ENCODE measurements at regions not wholly inside any gene's neighbourhood (a gene's known extent, or its start where the extent isn't known, plus 50 kb on each side); places are given as distances from the start of the nearest gene placed in this dataset.

DNA sequence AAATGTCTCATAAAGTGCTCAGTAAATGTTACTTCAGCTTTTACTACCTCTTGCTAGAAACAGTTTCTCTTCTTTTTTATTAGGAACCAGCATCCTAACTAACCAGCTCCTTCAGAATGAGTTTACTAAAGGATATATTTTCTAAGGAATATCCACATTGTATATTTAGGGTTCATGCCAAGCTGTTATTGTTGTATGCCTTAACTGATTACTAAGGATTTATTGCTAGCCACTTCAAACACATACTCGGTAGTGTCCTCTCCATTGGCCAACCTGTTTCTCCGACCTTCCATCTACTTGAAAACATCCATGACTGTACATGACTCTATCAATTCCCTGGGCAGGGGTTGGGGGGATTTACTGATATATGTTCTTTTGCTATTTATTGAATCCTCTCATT lies 906.3 kb upstream of the SORCS1 start:
- Histone ChIP-seq H3K27me3 (replicated peaks in 1 of 4; ENCODE audit: control extremely low read depth in 1 of 4, control insufficient read depth in 3 of 4, insufficient read depth in 4 of 4, low read length in 3 of 4) (no peaks in the 10 kb centered on the region), H3K79me2 (ENCODE audit: control insufficient read depth, insufficient read depth, low read length) (no peaks in the 10 kb centered on the region), H3K36me3 (replicated peaks in 1 of 2; ENCODE audit: control extremely low read depth in 1 of 2, control insufficient read depth in 1 of 2, extremely low read depth in 1 of 2, insufficient read depth in 2 of 2, low read length in 1 of 2) (no peaks in the 10 kb centered on the region), H3K4me2 (replicated peaks; ENCODE audit: low read depth, low read length, poor library complexity, severe bottlenecking) (no peak overlapping the region), H3K4me3 (ENCODE audit: control extremely low read depth in 1 of 5, extremely low read depth in 1 of 5, insufficient read depth in 1 of 5, low read depth in 2 of 5, low read length in 4 of 5) (no peak overlapping the region), H3K27ac (ENCODE audit: low read length in 2 of 2) (no peak overlapping the region), H4K20me1 (ENCODE audit: control insufficient read depth, insufficient read depth, low read length, poor library complexity, severe bottlenecking) (no peaks in the 10 kb centered on the region), H3K4me1 (ENCODE audit: control insufficient read depth in 2 of 2, insufficient read depth in 2 of 2, low read length in 2 of 2) (no peaks in the 10 kb centered on the region), H2AFZ (ENCODE audit: insufficient read depth, low read depth, low read length, poor library complexity, severe bottlenecking) (no peak overlapping the region), H3K9me3 (ENCODE audit: control extremely low read depth in 1 of 3, control insufficient read depth in 2 of 3, insufficient read depth in 1 of 3, low read length in 2 of 3) (peaks cover 0 to 1% (median 0%) of the 10 kb centered on the region in 3 donors), H3K9ac (ENCODE audit: low read length) (no peak overlapping the region)
- DNase-seq (no peak), ATAC-seq (ENCODE audit: low read depth) (no peak)
- TF ChIP-seq, protein P1, sequence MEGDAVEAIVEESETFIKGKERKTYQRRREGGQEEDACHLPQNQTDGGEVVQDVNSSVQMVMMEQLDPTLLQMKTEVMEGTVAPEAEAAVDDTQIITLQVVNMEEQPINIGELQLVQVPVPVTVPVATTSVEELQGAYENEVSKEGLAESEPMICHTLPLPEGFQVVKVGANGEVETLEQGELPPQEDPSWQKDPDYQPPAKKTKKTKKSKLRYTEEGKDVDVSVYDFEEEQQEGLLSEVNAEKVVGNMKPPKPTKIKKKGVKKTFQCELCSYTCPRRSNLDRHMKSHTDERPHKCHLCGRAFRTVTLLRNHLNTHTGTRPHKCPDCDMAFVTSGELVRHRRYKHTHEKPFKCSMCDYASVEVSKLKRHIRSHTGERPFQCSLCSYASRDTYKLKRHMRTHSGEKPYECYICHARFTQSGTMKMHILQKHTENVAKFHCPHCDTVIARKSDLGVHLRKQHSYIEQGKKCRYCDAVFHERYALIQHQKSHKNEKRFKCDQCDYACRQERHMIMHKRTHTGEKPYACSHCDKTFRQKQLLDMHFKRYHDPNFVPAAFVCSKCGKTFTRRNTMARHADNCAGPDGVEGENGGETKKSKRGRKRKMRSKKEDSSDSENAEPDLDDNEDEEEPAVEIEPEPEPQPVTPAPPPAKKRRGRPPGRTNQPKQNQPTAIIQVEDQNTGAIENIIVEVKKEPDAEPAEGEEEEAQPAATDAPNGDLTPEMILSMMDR (IDR thresholded peaks at IDR 0.05), result no peak
- TF ChIP-seq EZH2 (IDR thresholded peaks at IDR 0.05; ENCODE audit: borderline replicate concordance, insufficient read depth, low read depth, low read length, poor library complexity, severe bottlenecking), result no peak
- CTCF ChIA-PET, result no interaction called here
- no peak overlapping the region for H3K27ac Mint-ChIP-seq
- no peaks in the 10 kb centered on the region for H3K9me3 Mint-ChIP-seq (ENCODE audit: insufficient read depth)
- no peaks in the 10 kb centered on the region for H3K27me3 Mint-ChIP-seq
- no peaks in the 10 kb centered on the region for H3K4me1 Mint-ChIP-seq
- no peak overlapping the region for H3K4me3 Mint-ChIP-seq
- intact Hi-C loops (cut with micrococcal nuclease), result no loop called here
- POLR2A ChIA-PET, result no interaction called here
- no CpG with 5 or more reads among the region's 2 CpGs for WGBS (ENCODE audit: insufficient coverage)

DNA sequence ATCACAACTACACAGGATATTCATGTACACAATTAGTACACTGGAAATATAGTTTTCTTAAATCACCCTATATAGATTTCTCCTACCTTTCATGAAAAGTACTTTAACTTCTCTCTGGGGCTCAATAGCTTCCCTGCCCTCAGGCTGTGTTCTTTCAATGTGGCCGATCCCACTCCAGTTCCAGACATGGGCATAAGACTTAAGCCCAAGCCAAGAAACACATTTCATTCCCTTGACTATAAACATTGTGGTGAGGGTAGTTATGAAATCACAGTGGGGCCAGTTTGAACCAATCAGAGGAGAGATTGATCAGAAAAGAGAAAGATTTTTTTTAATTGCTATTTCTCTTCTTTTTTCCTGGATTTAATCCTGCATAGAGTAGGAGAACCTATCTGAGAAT lies 904.6 kb upstream of the SORCS1 start:
- H3K27me3 ChIP-seq (replicated peaks in 1 of 4; ENCODE audit: control extremely low read depth in 1 of 4, control insufficient read depth in 3 of 4, insufficient read depth in 4 of 4, low read length in 3 of 4), result no peaks in the 10 kb centered on the region
- H3K79me2 ChIP-seq (ENCODE audit: control insufficient read depth, insufficient read depth, low read length), result no peaks in the 10 kb centered on the region
- TF ChIP-seq EZH2 (IDR thresholded peaks at IDR 0.05; ENCODE audit: borderline replicate concordance, insufficient read depth, low read depth, low read length, poor library complexity, severe bottlenecking), result no peak
- TF ChIP-seq, protein P1 (IDR thresholded peaks at IDR 0.05), result no peak
- no peak overlapping the region for H2AFZ ChIP-seq (ENCODE audit: insufficient read depth, low read depth, low read length, poor library complexity, severe bottlenecking)
- POLR2A ChIA-PET, result no interaction called here
- Mint-ChIP-seq H3K27me3 (no peaks in the 10 kb centered on the region), H3K4me3 (no peak overlapping the region), H3K9me3 (ENCODE audit: insufficient read depth) (no peaks in the 10 kb centered on the region), H3K4me1 (no peaks in the 10 kb centered on the region), H3K27ac (no peak overlapping the region)
- no peak overlapping the region for H3K4me2 ChIP-seq (replicated peaks; ENCODE audit: low read depth, low read length, poor library complexity, severe bottlenecking)
- no peak overlapping the region for H3K27ac ChIP-seq (ENCODE audit: low read length in 2 of 2)
- no peak overlapping the region for H3K9ac ChIP-seq (ENCODE audit: low read length)
- intact Hi-C loops (cut with micrococcal nuclease), result no loop called here
- ATAC-seq (ENCODE audit: low read depth), result no peak
- no peak overlapping the region for H3K4me3 ChIP-seq (ENCODE audit: control extremely low read depth in 1 of 5, extremely low read depth in 1 of 5, insufficient read depth in 1 of 5, low read depth in 2 of 5, low read length in 4 of 5)
- peaks cover 0 to 1% (median 0%) of the 10 kb centered on the region in 3 donors for H3K9me3 ChIP-seq (ENCODE audit: control extremely low read depth in 1 of 3, control insufficient read depth in 2 of 3, insufficient read depth in 1 of 3, low read length in 2 of 3)
- CTCF ChIA-PET, result no interaction called here
- H3K4me1 ChIP-seq (ENCODE audit: control insufficient read depth in 2 of 2, insufficient read depth in 2 of 2, low read length in 2 of 2), result no peaks in the 10 kb centered on the region
- H4K20me1 ChIP-seq (ENCODE audit: control insufficient read depth, insufficient read depth, low read length, poor library complexity, severe bottlenecking), result no peaks in the 10 kb centered on the region
- H3K36me3 ChIP-seq (replicated peaks in 1 of 2; ENCODE audit: control extremely low read depth in 1 of 2, control insufficient read depth in 1 of 2, extremely low read depth in 1 of 2, insufficient read depth in 2 of 2, low read length in 1 of 2), result no peaks in the 10 kb centered on the region
- no peak for DNase-seq
- no CpG with 5 or more reads among the region's 1 CpG for WGBS (ENCODE audit: insufficient coverage)

All from B cell (primary cell).